ENCODE measurements at regions not wholly inside any gene's neighbourhood (a gene's known extent, or its start where the extent isn't known, plus 50 kb on each side); places are given as distances from the start of the nearest gene placed in this dataset.

- Histone ChIP-seq H3K4me3 (ENCODE audit: low read length) (no peak overlapping the region), H3K4me2 (ENCODE audit: low read length) (no peak overlapping the region), H4K20me1 (ENCODE audit: control insufficient read depth, insufficient read depth, low read depth, low read length) (no peaks in the 10 kb centered on the region), H3K4me1 (ENCODE audit: control insufficient read depth, low read length) (no peaks in the 10 kb centered on the region), H3K36me3 (ENCODE audit: control insufficient read depth, low read length) (no peaks in the 10 kb centered on the region), H3K9me2 (replicated peaks; ENCODE audit: control insufficient read depth, low read length) (no peaks in the 10 kb centered on the region), H3F3A (ENCODE audit: control insufficient read depth, insufficient read depth) (no peaks in the 10 kb centered on the region), H3K27ac (ENCODE audit: low read depth, low read length) (no peak overlapping the region), H3K9me3 (ENCODE audit: control insufficient read depth, insufficient read depth, low read length) (no peaks in the 10 kb centered on the region), H3K27me3 (ENCODE audit: control insufficient read depth, low read length) (no peaks in the 10 kb centered on the region), H3K79me2 (ENCODE audit: control insufficient read depth, low read length) (no peaks in the 10 kb centered on the region)
- TF ChIP-seq, protein P1, sequence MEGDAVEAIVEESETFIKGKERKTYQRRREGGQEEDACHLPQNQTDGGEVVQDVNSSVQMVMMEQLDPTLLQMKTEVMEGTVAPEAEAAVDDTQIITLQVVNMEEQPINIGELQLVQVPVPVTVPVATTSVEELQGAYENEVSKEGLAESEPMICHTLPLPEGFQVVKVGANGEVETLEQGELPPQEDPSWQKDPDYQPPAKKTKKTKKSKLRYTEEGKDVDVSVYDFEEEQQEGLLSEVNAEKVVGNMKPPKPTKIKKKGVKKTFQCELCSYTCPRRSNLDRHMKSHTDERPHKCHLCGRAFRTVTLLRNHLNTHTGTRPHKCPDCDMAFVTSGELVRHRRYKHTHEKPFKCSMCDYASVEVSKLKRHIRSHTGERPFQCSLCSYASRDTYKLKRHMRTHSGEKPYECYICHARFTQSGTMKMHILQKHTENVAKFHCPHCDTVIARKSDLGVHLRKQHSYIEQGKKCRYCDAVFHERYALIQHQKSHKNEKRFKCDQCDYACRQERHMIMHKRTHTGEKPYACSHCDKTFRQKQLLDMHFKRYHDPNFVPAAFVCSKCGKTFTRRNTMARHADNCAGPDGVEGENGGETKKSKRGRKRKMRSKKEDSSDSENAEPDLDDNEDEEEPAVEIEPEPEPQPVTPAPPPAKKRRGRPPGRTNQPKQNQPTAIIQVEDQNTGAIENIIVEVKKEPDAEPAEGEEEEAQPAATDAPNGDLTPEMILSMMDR (IDR thresholded peaks at IDR 0.05; ENCODE audit: low read depth, low read length, poor library complexity, severe bottlenecking): no peak
- TF ChIP-seq EZH2phosphoT487 (IDR thresholded peaks at IDR 0.05; ENCODE audit: borderline replicate concordance, low read length): no peak
Measured at GRCh38 chr5:2184026-2184366, 301.3 kb upstream of the IRX4 start.

DNA sequence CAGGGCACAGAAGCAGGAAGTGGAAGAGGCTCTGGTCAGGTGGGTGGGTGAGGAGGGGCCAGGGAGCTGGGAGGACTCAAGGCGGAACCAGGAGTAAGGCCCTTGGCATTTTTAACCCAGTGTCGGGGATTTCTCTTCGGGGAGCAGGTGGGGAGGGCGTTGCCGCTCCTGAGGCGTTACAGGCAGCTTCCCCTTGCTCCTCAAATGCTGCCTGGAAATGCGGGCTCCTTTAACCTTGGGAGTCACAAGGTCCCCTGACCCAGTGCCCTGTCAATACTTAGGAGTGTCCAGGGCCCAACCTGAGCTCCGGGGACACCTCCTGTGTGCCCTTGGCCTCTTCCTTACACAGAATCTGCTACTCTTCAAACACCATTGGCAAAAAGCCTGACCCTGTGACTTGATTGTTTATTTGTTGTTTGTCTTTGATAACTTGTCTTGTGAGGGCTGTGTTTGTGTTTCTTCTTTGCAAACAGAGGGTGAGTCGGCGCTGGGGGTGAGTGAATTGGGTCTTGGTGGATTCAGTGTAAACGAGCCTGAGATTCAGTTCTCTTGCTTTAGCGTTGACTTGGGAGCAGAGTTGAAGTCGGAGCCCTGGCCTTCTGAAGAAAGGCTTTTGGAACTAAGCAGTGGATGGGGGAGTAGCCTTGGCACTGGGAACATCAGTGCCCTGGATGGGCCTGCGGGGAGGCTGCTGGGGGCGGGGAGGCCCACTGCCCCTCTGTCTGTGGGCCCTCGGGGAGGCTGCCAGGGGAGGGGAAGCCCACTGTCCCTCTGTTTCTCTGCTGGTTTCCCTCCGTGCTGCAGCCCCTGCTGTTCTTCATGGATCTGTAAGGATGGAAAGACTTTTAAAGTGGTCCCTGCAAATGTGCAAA is 300.7 kb upstream of the IRX4 start:
- TF ChIP-seq EZH2phosphoT487 (IDR thresholded peaks at IDR 0.05; ENCODE audit: borderline replicate concordance, low read length): no peak
- TF ChIP-seq, protein P1 (IDR thresholded peaks at IDR 0.05; ENCODE audit: low read depth, low read length, poor library complexity, severe bottlenecking): no peak
- Histone ChIP-seq H3K9me3 (ENCODE audit: control insufficient read depth, insufficient read depth, low read length) (no peaks in the 10 kb centered on the region), H3K79me2 (ENCODE audit: control insufficient read depth, low read length) (no peaks in the 10 kb centered on the region), H3K9me2 (replicated peaks; ENCODE audit: control insufficient read depth, low read length) (no peaks in the 10 kb centered on the region), H4K20me1 (ENCODE audit: control insufficient read depth, insufficient read depth, low read depth, low read length) (no peaks in the 10 kb centered on the region), H3K27me3 (ENCODE audit: control insufficient read depth, low read length) (no peaks in the 10 kb centered on the region), H3K27ac (ENCODE audit: low read depth, low read length) (no peak overlapping the region), H3K36me3 (ENCODE audit: control insufficient read depth, low read length) (no peaks in the 10 kb centered on the region), H3K4me2 (ENCODE audit: low read length) (no peak overlapping the region), H3F3A (ENCODE audit: control insufficient read depth, insufficient read depth) (no peaks in the 10 kb centered on the region), H3K4me3 (ENCODE audit: low read length) (no peak overlapping the region), H3K4me1 (ENCODE audit: control insufficient read depth, low read length) (no peaks in the 10 kb centered on the region)

GRCh38 chr5:2182020-2182419 is 299.3 kb upstream of the IRX4 start:
- no peaks in the 10 kb centered on the region for H3K27me3 ChIP-seq (ENCODE audit: control insufficient read depth, low read length)

More at GRCh38 chr5:2182020-2182419, 299.3 kb upstream of the IRX4 start:
- Histone ChIP-seq H3F3A (ENCODE audit: control insufficient read depth, insufficient read depth) (no peaks in the 10 kb centered on the region), H3K79me2 (ENCODE audit: control insufficient read depth, low read length) (no peaks in the 10 kb centered on the region), H3K4me1 (ENCODE audit: control insufficient read depth, low read length) (no peaks in the 10 kb centered on the region), H4K20me1 (ENCODE audit: control insufficient read depth, insufficient read depth, low read depth, low read length) (no peaks in the 10 kb centered on the region), H3K4me2 (ENCODE audit: low read length) (no peak overlapping the region), H3K27ac (ENCODE audit: low read depth, low read length) (no peak overlapping the region), H3K4me3 (ENCODE audit: low read length) (no peak overlapping the region), H3K9me2 (replicated peaks; ENCODE audit: control insufficient read depth, low read length) (no peaks in the 10 kb centered on the region), H3K9me3 (ENCODE audit: control insufficient read depth, insufficient read depth, low read length) (no peaks in the 10 kb centered on the region), H3K36me3 (ENCODE audit: control insufficient read depth, low read length) (no peaks in the 10 kb centered on the region)
- TF ChIP-seq, protein P1 (IDR thresholded peaks at IDR 0.05; ENCODE audit: low read depth, low read length, poor library complexity, severe bottlenecking): no peak

Measured in DOHH2 (cell line).